OCI-LY1 (cell line): ENCODE measurements at regions not wholly inside any gene's neighbourhood (a gene's known extent, or its start where the extent isn't known, plus 50 kb on each side); places are given as distances from the start of the nearest gene placed in this dataset.

Experiments
- H2AFZ ChIP-seq: fragments of 200-600 bp; sonication (generic), shearing (Covaris generic); 2 replicates; pipeline ENCODE4 v1.6.0; 2014; ENCODE audit warnings: antibody characterized with exemption, mild to moderate bottlenecking, low read length
- H3F3A ChIP-seq: fragments of 200-600 bp; sonication (generic), shearing (Covaris generic); 2 replicates; pipeline ENCODE4 v1.6.0; 2014; ENCODE audit warnings: mild to moderate bottlenecking, antibody characterized with exemption, low read length, moderate library complexity; ENCODE audit not compliant: insufficient read depth
- H3K27ac ChIP-seq: fragments of 200-600 bp; sonication (generic); 2 replicates; pipeline ENCODE4 v1.5.1; 2014; ENCODE audit warnings: low read length, mixed run types, mild to moderate bottlenecking, low read depth; ENCODE audit not compliant: poor library complexity, severe bottlenecking
- H3K27me3 ChIP-seq: fragments of 200-600 bp; sonication (generic); 2 replicates; pipeline ENCODE4 v1.6.0; 2014; ENCODE audit warnings: antibody characterized with exemption, mild to moderate bottlenecking, low read length, moderate library complexity; ENCODE audit not compliant: insufficient read depth
- H3K36me3 ChIP-seq: fragments of 200-600 bp; sonication (generic); 2 replicates; pipeline ENCODE4 v1.6.1; 2014; ENCODE audit warnings: mild to moderate bottlenecking, antibody characterized with exemption, low read length, moderate library complexity, mixed read lengths; ENCODE audit not compliant: insufficient read depth
- H3K4me1 ChIP-seq: fragments of 200-600 bp; sonication (generic); 2 replicates; pipeline ENCODE4 v1.5.1; 2014; ENCODE audit warnings: mild to moderate bottlenecking, low read length, moderate library complexity; ENCODE audit not compliant: insufficient read depth, severe bottlenecking
- H3K4me2 ChIP-seq: fragments of 200-600 bp; sonication (generic), shearing (Covaris generic); 2 replicates; pipeline ENCODE4 v1.6.1; 2014; ENCODE audit warnings: low read length
- H3K4me3 ChIP-seq: fragments of 200-600 bp; sonication (generic); 2 replicates; pipeline ENCODE4 v1.5.1; 2014; ENCODE audit warnings: low read length, low read depth, mild to moderate bottlenecking, mixed read lengths; ENCODE audit not compliant: poor library complexity, severe bottlenecking
- H3K79me2 ChIP-seq: fragments of 200-600 bp; shearing (Covaris generic); 2 replicates; pipeline ENCODE4 v1.6.1; 2016; ENCODE audit warnings: mixed run types, low read length, mixed read lengths; ENCODE audit not compliant: insufficient read depth
- H3K9ac ChIP-seq: fragments of 200-600 bp; sonication (generic), shearing (Covaris generic); 2 replicates; pipeline ENCODE4 v1.6.1; 2014; ENCODE audit warnings: mild to moderate bottlenecking, low read length, mixed read lengths
- H3K9me2 ChIP-seq: fragments of 200-600 bp; sonication (generic), shearing (Covaris generic); 2 replicates; pipeline ENCODE4 v1.6.1; 2014; ENCODE audit warnings: low read depth, mild to moderate bottlenecking, low read length, mixed read lengths
- H3K9me3 ChIP-seq: fragments of 200-600 bp; shearing (Covaris generic); 2 replicates; pipeline ENCODE4 v1.6.1; 2014; ENCODE audit warnings: low read length, mixed read lengths
- H4K20me1 ChIP-seq: fragments of 200-600 bp; sonication (generic), shearing (Covaris generic); 2 replicates; pipeline ENCODE4 v1.6.0; 2016; ENCODE audit warnings: mild to moderate bottlenecking, low read length; ENCODE audit not compliant: insufficient read depth
- EZH2 ChIP-seq: fragments of 200-600 bp; sonication (generic), shearing (Covaris generic); IDR thresholded peaks from 2 replicates; pipeline ENCODE4 v1.8.0; 2017; ENCODE audit warnings: borderline replicate concordance, mixed run types, mild to moderate bottlenecking, antibody characterized with exemption, low read length, moderate library complexity, mixed read lengths
- TF ChIP-seq, protein P1 (sequence below): fragments of 200-600 bp; sonication (generic), shearing (Covaris generic); IDR thresholded peaks from 2 replicates; pipeline ENCODE4 v1.5.1; 2017; ENCODE audit warnings: mild to moderate bottlenecking, antibody characterized with exemption, low read length, moderate library complexity, mixed read lengths

DNA sequence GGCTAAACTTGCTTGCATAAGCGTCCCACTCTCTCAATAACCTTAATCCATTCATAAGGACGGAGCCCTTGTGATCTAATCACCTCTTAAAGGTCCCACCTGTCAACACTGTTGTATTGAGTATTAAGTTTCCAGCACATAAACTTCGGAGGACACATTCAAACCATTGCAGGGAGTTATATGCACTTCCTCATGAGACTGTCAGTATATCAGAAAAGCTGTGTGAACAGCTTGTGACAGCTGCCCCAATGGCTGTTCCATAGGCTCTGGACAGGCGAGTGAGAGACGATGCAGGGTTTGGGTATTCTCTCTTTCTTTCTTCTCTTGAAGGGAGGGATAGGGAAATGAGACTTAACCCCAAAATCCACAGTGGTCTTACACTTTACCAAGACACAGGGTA, 64.2 kb upstream of the RPL34 start:
- H3K27me3 ChIP-seq, result no peaks in the 10 kb centered on the region
- H3K27ac ChIP-seq, result no peak overlapping the region
- no peaks in the 10 kb centered on the region for H3F3A ChIP-seq
- TF ChIP-seq, protein P1, sequence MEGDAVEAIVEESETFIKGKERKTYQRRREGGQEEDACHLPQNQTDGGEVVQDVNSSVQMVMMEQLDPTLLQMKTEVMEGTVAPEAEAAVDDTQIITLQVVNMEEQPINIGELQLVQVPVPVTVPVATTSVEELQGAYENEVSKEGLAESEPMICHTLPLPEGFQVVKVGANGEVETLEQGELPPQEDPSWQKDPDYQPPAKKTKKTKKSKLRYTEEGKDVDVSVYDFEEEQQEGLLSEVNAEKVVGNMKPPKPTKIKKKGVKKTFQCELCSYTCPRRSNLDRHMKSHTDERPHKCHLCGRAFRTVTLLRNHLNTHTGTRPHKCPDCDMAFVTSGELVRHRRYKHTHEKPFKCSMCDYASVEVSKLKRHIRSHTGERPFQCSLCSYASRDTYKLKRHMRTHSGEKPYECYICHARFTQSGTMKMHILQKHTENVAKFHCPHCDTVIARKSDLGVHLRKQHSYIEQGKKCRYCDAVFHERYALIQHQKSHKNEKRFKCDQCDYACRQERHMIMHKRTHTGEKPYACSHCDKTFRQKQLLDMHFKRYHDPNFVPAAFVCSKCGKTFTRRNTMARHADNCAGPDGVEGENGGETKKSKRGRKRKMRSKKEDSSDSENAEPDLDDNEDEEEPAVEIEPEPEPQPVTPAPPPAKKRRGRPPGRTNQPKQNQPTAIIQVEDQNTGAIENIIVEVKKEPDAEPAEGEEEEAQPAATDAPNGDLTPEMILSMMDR, result no peak
- TF ChIP-seq EZH2, result no peak
- H4K20me1 ChIP-seq, result no peaks in the 10 kb centered on the region
- no peak overlapping the region for H3K4me2 ChIP-seq
- H3K79me2 ChIP-seq, result no peaks in the 10 kb centered on the region
- H2AFZ ChIP-seq, result no peak overlapping the region
- H3K9me3 ChIP-seq, result no peaks in the 10 kb centered on the region
- H3K36me3 ChIP-seq, result no peaks in the 10 kb centered on the region
- H3K4me1 ChIP-seq, result no peaks in the 10 kb centered on the region
- H3K9me2 ChIP-seq, result no peaks in the 10 kb centered on the region
- no peak overlapping the region for H3K4me3 ChIP-seq
- no peak overlapping the region for H3K9ac ChIP-seq

GRCh38 chr4:108555701-108556100, 64.7 kb upstream of the RPL34 start:
- TF ChIP-seq EZH2, result no peak
- TF ChIP-seq, protein P1, result no peak
- Histone ChIP-seq H3K9me3 (no peaks in the 10 kb centered on the region), H3K9me2 (no peaks in the 10 kb centered on the region), H3F3A (no peaks in the 10 kb centered on the region), H3K79me2 (no peaks in the 10 kb centered on the region), H3K27me3 (no peaks in the 10 kb centered on the region), H3K9ac (no peak overlapping the region), H3K4me2 (no peak overlapping the region), H3K27ac (no peak overlapping the region), H3K4me1 (no peaks in the 10 kb centered on the region), H2AFZ (no peak overlapping the region), H3K36me3 (no peaks in the 10 kb centered on the region), H3K4me3 (no peak overlapping the region), H4K20me1 (no peaks in the 10 kb centered on the region)

DNA sequence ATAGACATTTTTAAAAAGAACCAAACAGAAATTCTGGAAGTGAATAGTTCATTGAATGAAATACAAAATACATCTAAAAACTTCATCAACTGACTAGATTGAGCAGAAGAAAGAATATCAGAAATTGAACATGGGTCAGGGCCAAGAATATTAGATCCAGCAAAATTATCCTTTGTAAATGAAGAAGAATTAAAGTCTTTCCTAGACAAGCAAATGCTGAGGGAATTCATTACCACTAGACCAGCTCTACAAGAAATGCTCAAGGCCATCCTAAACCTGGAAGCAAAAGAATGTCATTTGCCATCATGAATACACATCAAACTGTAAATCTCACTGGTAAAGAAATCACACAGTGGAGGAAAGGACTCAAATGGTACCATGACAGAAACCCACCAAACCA, 72.7 kb upstream of the RPL34 start:
- no peaks in the 10 kb centered on the region for H3K27me3 ChIP-seq
- H3K79me2 ChIP-seq, result no peaks in the 10 kb centered on the region
- no peaks in the 10 kb centered on the region for H3K9me3 ChIP-seq
- no peaks in the 10 kb centered on the region for H3K36me3 ChIP-seq
- H3F3A ChIP-seq, result no peaks in the 10 kb centered on the region
- no peak overlapping the region for H3K4me2 ChIP-seq
- no peak overlapping the region for H3K4me3 ChIP-seq
- H3K9me2 ChIP-seq, result no peaks in the 10 kb centered on the region
- TF ChIP-seq, protein P1, result no peak
- TF ChIP-seq EZH2, result no peak
- no peaks in the 10 kb centered on the region for H4K20me1 ChIP-seq
- H2AFZ ChIP-seq, result no peak overlapping the region
- no peaks in the 10 kb centered on the region for H3K4me1 ChIP-seq
- no peak overlapping the region for H3K9ac ChIP-seq
- H3K27ac ChIP-seq, result no peak overlapping the region
